HL-60 (cell line): ENCODE measurements at regions not wholly inside any gene's neighbourhood (a gene's known extent, or its start where the extent isn't known, plus 50 kb on each side); places are given as distances from the start of the nearest gene placed in this dataset.

Experiments
- GABPA ChIP-seq: IDR thresholded peaks from 2 replicates; pipeline ENCODE4 v1.6.1; 2012; ENCODE audit warnings: low read depth
- POLR2AphosphoS5 ChIP-seq: IDR thresholded peaks from 2 replicates; pipeline ENCODE4 v1.6.1; 2012; ENCODE audit warnings: low read depth
- TF ChIP-seq, protein P1 (sequence below): IDR thresholded peaks from one replicate; pipeline ENCODE4 v1.5.1; 2011; ENCODE audit warnings: low read length, control low read depth, inconsistent platforms; ENCODE audit not compliant: insufficient read depth
- TF ChIP-seq, protein P2 (sequence below): IDR thresholded peaks from 2 replicates; pipeline ENCODE4 v1.6.1; 2012; ENCODE audit warnings: low read depth; ENCODE audit not compliant: insufficient replicate concordance

GRCh38 chr21:32101277-32101676 is 177.6 kb downstream of the MIS18A start:
- TF ChIP-seq, protein P1, sequence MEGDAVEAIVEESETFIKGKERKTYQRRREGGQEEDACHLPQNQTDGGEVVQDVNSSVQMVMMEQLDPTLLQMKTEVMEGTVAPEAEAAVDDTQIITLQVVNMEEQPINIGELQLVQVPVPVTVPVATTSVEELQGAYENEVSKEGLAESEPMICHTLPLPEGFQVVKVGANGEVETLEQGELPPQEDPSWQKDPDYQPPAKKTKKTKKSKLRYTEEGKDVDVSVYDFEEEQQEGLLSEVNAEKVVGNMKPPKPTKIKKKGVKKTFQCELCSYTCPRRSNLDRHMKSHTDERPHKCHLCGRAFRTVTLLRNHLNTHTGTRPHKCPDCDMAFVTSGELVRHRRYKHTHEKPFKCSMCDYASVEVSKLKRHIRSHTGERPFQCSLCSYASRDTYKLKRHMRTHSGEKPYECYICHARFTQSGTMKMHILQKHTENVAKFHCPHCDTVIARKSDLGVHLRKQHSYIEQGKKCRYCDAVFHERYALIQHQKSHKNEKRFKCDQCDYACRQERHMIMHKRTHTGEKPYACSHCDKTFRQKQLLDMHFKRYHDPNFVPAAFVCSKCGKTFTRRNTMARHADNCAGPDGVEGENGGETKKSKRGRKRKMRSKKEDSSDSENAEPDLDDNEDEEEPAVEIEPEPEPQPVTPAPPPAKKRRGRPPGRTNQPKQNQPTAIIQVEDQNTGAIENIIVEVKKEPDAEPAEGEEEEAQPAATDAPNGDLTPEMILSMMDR, result no peak
- TF ChIP-seq GABPA (no peak), POLR2AphosphoS5 (no peak)
- TF ChIP-seq, protein P2, sequence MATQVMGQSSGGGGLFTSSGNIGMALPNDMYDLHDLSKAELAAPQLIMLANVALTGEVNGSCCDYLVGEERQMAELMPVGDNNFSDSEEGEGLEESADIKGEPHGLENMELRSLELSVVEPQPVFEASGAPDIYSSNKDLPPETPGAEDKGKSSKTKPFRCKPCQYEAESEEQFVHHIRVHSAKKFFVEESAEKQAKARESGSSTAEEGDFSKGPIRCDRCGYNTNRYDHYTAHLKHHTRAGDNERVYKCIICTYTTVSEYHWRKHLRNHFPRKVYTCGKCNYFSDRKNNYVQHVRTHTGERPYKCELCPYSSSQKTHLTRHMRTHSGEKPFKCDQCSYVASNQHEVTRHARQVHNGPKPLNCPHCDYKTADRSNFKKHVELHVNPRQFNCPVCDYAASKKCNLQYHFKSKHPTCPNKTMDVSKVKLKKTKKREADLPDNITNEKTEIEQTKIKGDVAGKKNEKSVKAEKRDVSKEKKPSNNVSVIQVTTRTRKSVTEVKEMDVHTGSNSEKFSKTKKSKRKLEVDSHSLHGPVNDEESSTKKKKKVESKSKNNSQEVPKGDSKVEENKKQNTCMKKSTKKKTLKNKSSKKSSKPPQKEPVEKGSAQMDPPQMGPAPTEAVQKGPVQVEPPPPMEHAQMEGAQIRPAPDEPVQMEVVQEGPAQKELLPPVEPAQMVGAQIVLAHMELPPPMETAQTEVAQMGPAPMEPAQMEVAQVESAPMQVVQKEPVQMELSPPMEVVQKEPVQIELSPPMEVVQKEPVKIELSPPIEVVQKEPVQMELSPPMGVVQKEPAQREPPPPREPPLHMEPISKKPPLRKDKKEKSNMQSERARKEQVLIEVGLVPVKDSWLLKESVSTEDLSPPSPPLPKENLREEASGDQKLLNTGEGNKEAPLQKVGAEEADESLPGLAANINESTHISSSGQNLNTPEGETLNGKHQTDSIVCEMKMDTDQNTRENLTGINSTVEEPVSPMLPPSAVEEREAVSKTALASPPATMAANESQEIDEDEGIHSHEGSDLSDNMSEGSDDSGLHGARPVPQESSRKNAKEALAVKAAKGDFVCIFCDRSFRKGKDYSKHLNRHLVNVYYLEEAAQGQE, result no peak
